GM18870 (cell line): ENCODE measurements at regions not wholly inside any gene's neighbourhood (a gene's known extent, or its start where the extent isn't known, plus 50 kb on each side); places are given as distances from the start of the nearest gene placed in this dataset.

Experiments
- ATAC-seq: cut with Tn5 transposase; IDR thresholded peaks from one replicate; pipeline ENCODE4 v1.9.1; 2021; ENCODE audit warnings: moderate library complexity; ENCODE audit not compliant: unreplicated experiment

DNA sequence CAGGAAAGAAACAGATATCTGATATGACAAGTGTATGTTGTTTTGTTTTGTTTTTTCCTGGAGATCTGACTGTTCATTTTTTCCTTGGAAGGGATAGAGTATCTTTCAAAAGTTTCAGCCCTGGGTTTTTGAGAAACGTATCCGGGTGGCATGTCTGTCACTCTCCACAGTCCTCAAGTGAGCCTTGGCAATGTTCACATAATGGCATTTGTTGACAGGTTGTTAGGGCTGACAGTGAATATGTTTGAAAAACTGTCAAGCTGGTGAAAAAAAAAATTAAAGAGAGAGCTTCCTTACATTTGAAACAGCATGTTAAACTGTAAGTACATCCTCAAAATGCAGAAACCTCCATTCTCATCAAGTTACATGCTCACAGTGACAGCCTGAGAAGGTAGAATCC lies 113.0 kb upstream of the DYNLRB2 start:
- ATAC-seq: no peak

DNA sequence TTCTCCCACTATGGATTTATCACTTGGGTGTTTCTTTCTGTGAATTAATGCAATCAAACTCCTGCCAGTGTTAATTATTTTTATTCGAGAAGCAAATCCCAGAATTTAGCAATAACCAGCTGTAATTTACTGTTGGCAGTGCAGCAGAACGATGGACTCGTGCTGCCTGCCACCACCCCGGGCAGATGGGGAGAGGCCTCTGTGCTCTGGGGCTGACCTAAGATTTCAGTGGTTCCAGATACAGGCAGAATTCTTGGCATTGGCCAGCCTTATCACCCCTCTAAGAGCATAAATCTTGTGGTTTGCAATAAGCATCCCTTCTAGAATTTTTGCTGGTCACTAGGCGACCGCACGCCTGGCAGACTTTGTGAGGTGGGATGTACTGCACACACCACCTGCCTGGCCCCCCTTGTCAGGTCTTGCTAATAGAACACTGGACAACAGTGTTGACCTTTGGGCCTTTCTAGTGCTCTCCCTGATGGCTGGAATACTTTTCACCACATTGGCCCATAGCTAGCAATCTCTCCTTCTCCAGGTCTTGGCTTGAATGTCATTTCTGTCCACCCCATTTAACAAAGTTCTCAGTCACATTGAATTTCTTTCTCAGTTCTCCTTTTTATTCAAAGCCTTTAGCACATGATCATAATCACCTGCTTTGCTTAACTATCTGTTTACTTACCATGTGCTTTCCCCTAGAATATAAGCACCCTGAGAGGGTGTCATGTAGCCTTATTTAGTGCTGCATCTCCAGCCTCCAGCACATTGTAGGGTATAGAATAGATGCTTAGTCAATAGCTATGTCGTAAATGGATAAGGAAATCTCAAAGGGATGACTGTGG lies 122.1 kb upstream of the DYNLRB2 start:
- ATAC-seq: no peak

DNA sequence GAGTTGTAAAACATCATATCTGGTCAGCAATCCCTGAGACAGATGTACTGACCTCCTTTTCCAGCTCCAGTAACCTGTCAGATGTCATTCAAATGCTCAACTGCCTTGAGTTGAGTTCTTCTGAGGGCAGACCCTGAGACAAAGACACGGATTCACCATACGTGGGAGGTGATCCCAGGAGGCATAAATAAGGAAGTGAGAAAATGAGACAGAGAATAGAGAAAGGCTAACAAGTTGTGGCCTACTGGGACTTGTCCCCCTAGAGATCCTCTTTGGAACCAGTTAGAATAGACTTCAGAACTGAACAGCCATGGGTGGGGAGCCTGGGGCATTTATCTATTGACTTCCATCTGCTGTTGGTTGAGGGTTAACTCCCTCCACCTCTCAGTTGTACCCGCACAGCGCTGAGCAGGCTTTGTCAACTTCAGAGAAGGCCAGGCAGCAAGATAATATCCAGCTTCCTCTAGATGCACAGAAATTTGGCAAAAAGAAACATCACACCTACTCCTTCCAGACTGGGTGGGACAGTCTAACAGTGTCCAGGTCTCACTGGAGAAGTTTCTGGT lies 123.0 kb upstream of the DYNLRB2 start:
- ATAC-seq: no peak

DNA sequence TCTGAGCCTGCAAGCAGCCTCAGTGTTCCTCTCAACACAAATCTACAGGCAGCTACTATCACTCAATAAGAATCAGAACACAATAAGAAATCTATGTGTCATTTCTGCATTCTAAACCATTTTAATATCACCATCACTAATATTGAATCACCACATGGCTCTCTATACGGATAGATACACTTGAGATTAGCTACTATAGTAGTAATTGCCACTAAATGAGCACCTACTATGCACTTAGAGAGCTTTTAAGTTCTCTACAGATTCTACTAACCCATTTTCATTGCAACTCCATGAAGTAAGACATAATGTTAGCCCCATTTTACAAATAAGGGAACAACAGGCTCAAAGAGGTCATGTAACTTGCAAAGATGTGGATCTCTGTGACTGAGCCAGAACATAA lies 132.8 kb upstream of the DYNLRB2 start:
- no peak for ATAC-seq

DNA sequence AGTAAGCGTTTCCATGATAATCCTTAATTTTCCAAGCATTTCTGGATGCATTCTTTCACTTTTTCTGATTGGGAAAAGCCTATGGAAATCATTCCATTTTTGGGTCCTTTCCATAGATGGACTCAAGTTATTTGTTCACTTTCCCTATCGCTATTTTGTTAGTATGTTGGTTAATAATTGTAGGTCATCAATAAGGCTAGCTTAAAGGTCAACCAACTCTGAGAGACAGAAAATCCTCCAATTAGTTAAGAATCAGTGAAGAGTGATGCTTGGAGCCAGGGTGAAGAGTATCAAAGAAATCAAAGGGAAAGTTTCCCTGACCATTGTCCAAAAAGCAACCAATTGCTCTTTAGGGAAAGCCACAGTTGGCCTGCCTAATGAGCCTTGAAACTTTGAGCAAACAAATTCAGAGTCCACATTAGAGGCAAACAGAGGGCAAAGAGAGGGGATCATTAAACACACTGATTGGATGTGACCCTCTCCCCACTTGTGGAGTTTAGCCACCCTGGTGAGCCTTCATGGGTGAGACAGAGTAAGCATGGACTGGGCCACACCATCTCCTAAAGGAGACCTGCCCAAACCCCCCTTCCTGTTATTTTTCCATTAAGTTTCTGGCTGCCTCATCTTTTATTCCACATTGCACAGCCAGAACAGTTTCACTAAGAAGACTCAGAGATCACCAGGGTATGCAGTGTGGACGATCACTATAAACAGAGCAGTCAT lies 133.4 kb upstream of the DYNLRB2 start:
- ATAC-seq: no peak

DNA sequence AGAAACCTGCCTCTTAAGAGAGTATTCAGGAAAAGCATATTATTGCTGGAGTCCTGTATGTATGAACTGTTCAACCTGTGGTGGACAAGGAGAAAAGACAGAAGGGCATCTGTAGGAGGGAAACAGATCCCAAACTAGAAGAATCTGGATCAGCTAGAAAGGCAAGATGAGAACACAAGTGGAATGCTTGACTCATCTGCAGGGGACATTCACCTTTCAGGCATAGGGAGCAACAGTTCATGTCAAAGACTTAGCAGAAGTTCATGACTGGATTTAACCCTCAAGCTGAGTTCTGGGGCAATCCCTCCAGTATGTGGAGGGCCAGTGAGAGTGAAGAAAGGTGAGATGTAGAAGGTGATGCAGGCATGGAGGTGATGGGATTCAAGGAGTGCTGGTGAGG lies 135.9 kb upstream of the DYNLRB2 start:
- ATAC-seq: no peak

DNA sequence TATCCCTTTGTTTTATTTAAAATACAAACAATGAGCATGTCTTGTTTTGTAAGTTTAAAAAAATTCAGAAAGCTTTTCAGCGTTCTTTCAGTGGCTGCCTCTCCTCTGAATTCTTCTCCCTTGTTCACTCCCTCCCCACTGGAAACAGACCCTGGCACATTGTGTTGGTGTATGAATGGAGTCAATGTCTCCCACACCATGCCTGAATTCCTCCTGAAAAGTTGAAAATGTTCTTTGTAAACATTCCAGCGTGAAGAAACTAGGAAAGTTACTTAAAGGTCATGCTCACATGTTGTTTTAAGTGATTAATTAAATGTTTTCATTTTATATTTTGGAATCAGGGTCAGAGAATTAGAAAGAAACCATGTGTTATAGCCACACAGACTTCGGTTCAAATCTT lies 136.9 kb upstream of the DYNLRB2 start:
- no peak for ATAC-seq

DNA sequence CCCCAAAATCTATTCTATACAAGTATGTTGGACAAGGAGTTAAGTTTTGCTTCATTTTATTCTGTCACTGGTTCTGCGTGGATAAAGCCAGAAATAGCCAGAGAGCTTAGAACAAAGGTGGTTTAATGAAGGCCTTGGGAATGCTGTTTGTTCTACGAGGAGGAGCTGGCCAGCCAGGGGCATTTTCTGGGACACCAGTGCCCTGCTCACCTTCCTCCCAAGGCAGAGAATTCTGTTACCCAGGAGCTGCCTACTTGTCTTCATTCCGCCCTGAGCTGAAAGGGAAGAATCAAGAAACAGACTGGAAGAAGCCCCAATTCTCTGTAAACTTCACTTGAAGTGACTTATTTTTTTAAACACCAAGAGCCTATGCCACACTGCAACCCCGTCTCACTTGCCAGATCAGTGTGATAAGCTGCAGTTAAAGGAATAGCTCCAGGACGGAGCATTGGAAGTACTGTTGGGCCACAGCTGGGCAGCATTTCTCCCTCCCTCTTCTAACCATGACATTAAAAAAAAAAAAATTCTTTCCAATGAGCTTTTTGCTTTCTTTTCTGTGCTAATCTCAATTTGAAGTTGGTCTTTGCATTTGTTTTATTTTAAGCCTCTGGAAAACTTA lies 149.8 kb upstream of the DYNLRB2 start:
- no peak for ATAC-seq

DNA sequence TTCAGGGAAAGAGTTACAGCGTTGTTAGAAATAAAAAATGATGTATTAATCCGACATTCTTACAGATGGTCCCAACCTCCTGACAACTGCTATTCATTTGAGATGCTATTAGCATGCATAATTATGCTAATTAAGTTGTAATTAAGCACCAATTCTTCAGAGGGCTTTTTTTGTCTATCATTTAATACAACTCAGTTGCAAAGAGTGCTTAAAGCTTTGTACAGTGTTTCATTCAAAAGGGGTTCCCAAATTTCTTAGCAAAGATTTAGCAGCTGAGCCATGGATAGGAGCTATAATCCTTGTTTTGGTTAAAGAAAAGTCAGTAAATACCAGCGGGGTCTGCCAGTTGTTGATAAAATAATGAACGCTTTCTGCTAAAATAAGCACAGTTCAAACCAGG lies 150.7 kb upstream of the DYNLRB2 start:
- no peak for ATAC-seq

DNA sequence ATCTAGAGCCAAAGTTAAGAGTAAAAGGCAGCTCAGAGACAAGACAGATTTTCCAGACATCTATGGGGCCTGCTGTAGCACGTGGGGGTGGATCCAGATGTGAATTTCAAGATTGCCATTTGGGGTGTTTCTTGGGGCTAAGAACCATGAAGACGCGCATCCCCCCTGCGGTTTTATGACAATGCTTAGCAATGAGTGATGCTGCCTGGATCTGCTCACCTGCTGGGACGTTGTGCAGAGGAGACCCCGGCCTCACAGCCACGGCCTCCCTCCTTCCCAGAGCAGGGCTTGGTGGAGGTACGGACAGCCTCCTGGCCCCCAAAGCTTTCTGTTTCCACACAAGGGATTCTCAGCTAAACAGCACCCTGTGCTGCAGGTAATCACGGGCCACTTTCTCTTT lies 151.5 kb upstream of the DYNLRB2 start:
- ATAC-seq: no peak

DNA sequence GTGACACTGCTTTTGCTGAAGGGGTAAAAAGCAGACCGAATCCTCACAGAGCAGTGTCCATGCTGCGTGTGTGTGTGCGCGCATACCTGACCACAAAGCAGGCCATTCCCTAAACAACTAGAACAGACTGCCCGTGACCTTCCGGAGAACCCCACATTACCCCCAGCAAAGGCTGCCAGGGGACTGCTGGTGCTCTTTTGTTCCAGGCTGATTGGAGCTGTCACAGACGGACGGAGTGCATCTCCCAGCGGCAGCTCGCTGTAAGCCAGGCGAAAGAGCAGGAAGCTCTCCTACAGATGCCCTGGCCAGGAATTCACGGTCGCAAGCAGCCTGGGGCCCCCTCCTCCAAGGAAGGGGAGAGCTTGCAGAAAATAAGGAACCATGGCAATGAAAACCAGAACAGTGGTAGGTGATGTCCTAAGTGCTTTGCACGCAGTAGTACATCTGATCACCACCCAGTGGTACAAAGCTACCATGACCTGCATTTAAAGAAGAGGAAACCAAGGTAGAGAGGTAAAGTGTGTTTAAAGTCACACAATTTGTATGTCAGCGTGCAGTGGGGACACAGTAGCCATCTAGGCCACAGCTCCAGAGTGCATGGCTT lies 153.4 kb upstream of the DYNLRB2 start:
- no peak for ATAC-seq

DNA sequence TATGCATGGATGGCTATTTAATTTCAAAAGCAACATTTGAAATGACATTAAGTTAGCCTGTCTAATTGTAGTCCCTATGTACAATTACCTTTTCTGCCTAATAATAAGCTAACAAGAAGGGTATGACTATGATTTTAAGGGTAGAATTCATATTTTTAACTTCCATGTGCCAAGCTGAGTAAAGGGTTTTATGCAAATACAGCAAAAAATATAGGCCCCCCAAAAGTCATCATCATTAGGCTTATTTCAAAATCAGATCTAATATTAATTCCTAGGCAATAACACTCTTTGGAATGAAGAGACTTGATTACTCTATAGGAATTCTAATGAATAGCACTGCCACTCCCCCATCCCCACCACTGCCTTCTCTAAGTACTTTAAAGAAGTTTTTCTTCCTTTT lies 155.9 kb upstream of the DYNLRB2 start:
- ATAC-seq: no peak

DNA sequence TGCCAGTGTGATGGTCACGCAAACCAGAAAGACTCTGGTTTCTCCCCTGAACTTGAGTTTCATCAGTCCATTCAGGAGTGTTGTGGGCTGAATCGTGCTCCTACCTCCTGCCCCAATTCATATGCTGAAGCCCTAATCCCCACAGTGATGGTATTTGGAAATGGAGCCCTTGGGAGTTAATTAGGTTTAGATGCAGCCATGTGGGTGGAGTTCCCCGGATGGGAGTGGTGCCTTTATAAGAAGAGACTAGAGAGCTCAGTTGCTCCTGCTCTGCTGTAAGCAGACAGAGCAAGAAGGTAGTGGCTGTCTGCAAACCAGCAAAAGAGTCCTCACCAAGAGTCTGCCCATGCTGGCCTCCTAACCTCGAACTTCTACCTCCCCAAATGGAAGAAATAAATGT lies 160.3 kb upstream of the DYNLRB2 start:
- ATAC-seq: no peak

DNA sequence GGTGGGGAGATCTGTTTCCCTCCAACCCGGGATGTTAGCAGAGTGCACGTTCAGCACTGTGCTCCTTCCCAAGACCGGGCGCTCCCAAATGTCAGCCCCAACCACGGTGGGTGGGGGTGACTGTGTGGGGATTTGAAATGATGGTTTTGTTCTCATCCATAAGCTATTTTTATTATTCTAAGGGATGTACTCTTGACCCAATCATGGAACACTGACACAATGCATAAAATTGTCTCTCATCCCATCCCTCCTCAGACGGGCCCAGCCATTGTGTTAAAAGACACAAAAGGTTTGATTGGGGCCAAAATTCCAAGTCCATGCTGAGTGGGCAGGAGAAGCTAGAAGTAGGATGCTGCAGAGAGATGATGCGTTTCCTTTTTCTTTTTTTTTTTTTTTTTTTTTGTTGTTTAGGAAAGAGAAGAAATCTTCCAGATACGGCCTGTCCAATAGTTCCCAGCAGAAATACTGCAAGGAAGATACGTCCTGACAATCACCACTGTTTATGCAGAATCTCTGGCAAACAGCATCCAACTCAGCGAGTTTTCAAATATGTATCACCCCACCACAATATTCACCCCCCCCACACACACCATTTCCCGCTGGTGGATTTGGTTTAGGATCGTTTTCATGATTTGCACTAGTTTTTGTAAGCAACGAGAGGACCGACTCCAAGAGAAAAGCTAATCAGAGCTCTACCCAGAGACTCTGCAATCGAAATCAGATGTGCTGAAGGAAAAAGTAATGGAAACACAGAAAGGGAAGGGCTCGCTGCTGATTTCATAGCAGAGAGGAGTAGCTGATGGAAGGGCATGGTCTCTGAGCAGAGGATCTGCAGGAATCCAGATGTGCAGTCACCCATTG lies 163.5 kb upstream of the DYNLRB2 start:
- ATAC-seq: no peak

DNA sequence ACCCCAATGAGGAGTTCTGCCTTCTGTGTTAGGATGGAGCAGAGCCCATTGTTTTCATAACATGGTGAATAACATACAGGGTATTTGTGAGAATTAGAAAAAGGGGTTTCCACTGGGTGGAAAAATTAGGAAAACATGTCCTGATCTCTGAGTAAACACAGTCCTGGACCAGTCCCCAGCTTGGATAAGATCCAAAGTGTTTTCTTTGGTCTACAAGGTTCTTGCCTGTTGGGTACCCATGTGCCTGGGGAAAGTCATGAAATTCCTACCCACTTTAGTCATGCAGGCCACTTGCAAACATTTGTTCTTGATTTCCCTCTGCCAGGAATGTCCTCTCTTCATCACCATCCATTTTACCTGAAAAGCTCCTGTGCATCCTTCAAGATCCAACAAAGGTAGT lies 164.8 kb upstream of the DYNLRB2 start:
- ATAC-seq: no peak

DNA sequence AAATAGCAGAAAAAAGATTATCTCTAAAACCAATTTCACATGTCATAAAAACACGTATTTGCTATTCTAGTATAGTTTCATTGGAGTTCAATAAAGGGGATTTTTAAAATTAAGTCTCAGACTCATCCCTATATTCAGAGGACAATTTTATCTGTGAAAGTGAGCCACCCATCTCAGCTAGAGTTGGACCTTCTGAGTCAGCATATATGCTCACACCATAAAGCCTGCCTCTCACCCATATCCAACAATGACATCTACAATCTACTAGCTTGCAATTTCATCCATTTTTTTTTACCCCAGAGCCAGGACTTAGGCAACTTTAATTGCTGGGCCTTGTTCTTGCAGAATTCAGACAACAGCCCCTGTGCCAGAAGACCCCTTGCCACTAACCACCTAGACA lies 165.3 kb upstream of the DYNLRB2 start:
- ATAC-seq: no peak

DNA sequence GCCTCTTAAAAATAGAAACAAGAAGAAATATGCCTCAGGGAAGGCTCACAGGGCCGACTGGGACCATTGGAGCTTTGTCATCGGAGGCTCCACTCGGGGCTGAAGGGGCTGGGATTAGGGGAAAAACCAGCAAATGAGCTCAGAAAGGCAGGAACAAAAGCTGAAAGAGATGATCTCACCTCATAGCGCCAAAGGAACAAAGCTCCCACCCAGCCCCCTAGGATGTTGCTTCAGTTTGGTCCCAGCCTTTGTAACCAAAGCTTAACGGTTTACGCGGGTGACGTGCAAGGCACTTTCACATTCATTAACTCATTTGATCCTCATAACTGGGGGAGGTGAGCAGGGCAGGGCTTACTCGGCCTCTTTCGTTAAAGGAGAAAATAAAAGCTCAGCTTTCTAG lies 168.5 kb upstream of the DYNLRB2 start:
- ATAC-seq: no peak

DNA sequence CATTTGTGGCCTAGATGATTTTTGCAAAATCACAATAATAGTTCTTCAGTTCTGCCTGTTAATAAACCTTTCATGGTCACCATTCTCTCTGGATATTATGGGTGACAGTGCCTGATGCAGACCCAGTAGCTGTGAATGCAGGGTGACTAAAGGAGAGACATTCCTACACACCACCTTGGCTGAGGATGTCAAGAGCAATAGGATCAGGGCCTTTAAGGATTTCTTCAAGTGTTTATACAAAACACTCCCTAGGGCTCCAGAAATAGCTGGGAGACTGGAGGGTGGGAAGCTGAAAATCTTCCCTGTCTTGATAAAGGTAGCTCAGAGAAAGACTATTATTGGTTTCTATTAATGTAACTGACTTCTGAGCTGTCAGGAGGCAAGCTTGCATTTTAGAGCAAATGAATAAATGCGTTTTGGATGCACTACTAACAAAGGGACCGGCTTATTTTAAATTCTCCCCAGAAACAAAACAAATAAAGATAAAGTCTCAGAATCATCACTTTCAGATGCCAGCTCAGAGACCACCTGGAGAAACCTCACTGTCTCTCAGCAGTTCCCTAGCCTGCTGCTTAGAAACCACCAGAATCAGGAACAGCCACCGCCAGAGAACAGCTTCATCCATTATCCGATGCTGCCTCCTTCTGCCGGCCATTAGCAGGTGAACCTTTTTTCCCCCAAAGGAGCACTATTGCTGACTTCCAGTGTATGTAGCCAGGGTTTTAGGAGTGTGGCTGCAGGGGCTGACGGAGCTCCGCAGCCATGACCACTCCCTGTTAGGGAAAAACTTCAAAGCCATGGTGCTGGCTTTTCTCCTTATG lies 171.4 kb upstream of the DYNLRB2 start:
- ATAC-seq: no peak

DNA sequence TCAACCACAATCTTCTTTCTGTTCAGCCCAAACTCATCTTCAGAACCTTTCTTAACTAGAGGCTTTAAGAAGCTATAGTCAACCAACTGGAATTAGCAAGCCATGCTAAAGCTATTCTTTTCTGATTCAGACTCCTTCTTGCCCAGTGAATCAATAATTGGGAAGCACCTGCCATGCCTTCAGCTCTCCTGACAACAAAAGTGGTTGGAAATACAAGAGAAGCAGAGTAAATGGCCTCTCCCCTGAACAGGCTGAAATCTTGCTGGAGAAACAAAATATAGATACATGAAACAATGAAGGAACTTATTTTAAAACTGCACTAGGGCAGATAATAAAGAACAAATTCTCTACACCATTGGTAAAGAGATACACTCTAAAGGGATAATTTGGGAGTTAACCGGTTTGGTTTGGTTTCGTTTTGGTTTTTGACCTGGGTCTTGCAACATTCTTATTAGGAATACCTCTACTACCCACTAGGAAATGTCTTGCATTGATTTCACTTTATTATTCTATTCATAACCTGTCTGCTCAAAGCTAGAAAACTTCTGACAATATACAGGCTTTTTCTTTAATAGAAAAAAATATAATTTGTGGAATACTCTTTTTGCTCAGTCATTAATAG lies 173.6 kb upstream of the DYNLRB2 start:
- no peak for ATAC-seq
